ENCODE measurements at regions not wholly inside any gene's neighbourhood (a gene's known extent, or its start where the extent isn't known, plus 50 kb on each side); places are given as distances from the start of the nearest gene placed in this dataset.
"Not testable (repeated sequence)": the region's sequence is repeated elsewhere in the genome, so short reads cannot be mapped to it uniquely, and the experiment has no call there.

- no peak overlapping the region for H3K4me3 ChIP-seq (ENCODE audit: low read depth, low read length)
- no peak for ATAC-seq (ENCODE audit: low read depth in 2 of 2)
- Mint-ChIP-seq H3K9me3 (peaks cover 0 to 9% (median 3%) of the 10 kb centered on the region in 7 donors), H3K36me3 (no peaks in the 10 kb centered on the region), H3K27ac (no peak overlapping the region), H3K4me3 (no peak overlapping the region), H3K27me3 (peaks cover 3% of the 10 kb centered on the region), H3K4me1 (no peaks in the 10 kb centered on the region)
- no peaks in the 10 kb centered on the region for H3K27me3 ChIP-seq (ENCODE audit: control insufficient read depth, insufficient read depth, low read length)
- H3K36me3 ChIP-seq (ENCODE audit: control insufficient read depth, insufficient read depth, low read length), result no peaks in the 10 kb centered on the region
- no peaks in the 10 kb centered on the region for H3K9me3 ChIP-seq (ENCODE audit: control insufficient read depth in 2 of 2, low read length in 2 of 2)
- no peak for DNase-seq
- no peaks in the 10 kb centered on the region for H3K4me1 ChIP-seq (ENCODE audit: control insufficient read depth, insufficient read depth, low read length, poor library complexity, severe bottlenecking)
- no peak overlapping the region for H3K27ac ChIP-seq (ENCODE audit: insufficient read depth, low read length, poor library complexity, severe bottlenecking)
Measured at GRCh38 chrX:55379396-55379795, 72.5 kb upstream of the MAGEH1 start.

GRCh38 chrX:55389376-55389775, 62.6 kb upstream of the MAGEH1 start:
- Histone ChIP-seq H3K4me1 (ENCODE audit: control insufficient read depth, insufficient read depth, low read length, poor library complexity, severe bottlenecking) (no peaks in the 10 kb centered on the region), H3K9me3 (ENCODE audit: control insufficient read depth in 2 of 2, low read length in 2 of 2) (peaks cover 0 to 2% of the 10 kb centered on the region in 2 experiments), H3K27me3 (ENCODE audit: control insufficient read depth, insufficient read depth, low read length) (no peaks in the 10 kb centered on the region), H3K4me3 (ENCODE audit: low read depth, low read length) (no peak overlapping the region), H3K36me3 (ENCODE audit: control insufficient read depth, insufficient read depth, low read length) (no peaks in the 10 kb centered on the region), H3K27ac (ENCODE audit: insufficient read depth, low read length, poor library complexity, severe bottlenecking) (no peak overlapping the region)
- no peak overlapping the region for H3K4me3 Mint-ChIP-seq
- no peak overlapping the region for H3K27ac Mint-ChIP-seq
- no peaks in the 10 kb centered on the region for H3K4me1 Mint-ChIP-seq
- peaks cover 0 to 5% (median 0%) of the 10 kb centered on the region in 7 donors for H3K9me3 Mint-ChIP-seq
- no peak for ATAC-seq (ENCODE audit: low read depth in 2 of 2)
- no peaks in the 10 kb centered on the region for H3K36me3 Mint-ChIP-seq
- DNase-seq, result no peak
- no peaks in the 10 kb centered on the region for H3K27me3 Mint-ChIP-seq

GRCh38 chrX:55396836-55397235, 55.1 kb upstream of the MAGEH1 start:
- not testable (repeated sequence) for H3K36me3 ChIP-seq (ENCODE audit: control insufficient read depth, insufficient read depth, low read length); H3K27me3 ChIP-seq (ENCODE audit: control insufficient read depth, insufficient read depth, low read length); H3K9me3 ChIP-seq (ENCODE audit: control insufficient read depth in 2 of 2, low read length in 2 of 2); H3K4me3 ChIP-seq (ENCODE audit: low read depth, low read length); H3K4me1 ChIP-seq (ENCODE audit: control insufficient read depth, insufficient read depth, low read length, poor library complexity, severe bottlenecking); H3K36me3 Mint-ChIP-seq; H3K9me3 Mint-ChIP-seq; H3K27ac ChIP-seq (ENCODE audit: insufficient read depth, low read length, poor library complexity, severe bottlenecking); ATAC-seq (ENCODE audit: low read depth in 2 of 2); H3K27me3 Mint-ChIP-seq
- peaks cover 0 to 31% (median 5%) of the 10 kb centered on the region in 4 donors for H3K4me1 Mint-ChIP-seq
- peak in 2 of 3 donors; percentile 40 to 51 for DNase-seq
- H3K27ac Mint-ChIP-seq, result peak overlapping the region in 2 of 3 donors; percentile 70 to 77
- H3K4me3 Mint-ChIP-seq, result peak overlapping the region in 2 of 4 donors; percentile 19 to 42

Data from CD4-positive, CD25-positive, alpha-beta regulatory T cell (primary cell).